ENCODE measurements at regions not wholly inside any gene's neighbourhood (a gene's known extent, or its start where the extent isn't known, plus 50 kb on each side); places are given as distances from the start of the nearest gene placed in this dataset.

- TF ChIP-seq, protein P1, sequence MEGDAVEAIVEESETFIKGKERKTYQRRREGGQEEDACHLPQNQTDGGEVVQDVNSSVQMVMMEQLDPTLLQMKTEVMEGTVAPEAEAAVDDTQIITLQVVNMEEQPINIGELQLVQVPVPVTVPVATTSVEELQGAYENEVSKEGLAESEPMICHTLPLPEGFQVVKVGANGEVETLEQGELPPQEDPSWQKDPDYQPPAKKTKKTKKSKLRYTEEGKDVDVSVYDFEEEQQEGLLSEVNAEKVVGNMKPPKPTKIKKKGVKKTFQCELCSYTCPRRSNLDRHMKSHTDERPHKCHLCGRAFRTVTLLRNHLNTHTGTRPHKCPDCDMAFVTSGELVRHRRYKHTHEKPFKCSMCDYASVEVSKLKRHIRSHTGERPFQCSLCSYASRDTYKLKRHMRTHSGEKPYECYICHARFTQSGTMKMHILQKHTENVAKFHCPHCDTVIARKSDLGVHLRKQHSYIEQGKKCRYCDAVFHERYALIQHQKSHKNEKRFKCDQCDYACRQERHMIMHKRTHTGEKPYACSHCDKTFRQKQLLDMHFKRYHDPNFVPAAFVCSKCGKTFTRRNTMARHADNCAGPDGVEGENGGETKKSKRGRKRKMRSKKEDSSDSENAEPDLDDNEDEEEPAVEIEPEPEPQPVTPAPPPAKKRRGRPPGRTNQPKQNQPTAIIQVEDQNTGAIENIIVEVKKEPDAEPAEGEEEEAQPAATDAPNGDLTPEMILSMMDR (IDR thresholded peaks at IDR 0.05 in 8 of 11, conservative IDR thresholded peaks at IDR 0.05 in 3 of 11), result no peak
- TF ChIP-seq POLR2A (IDR thresholded peaks at IDR 0.05), result no peak
Observed at GRCh38 chr9:684941-685340, 156.6 kb upstream of the DMRT1 start.
